NCI-H460 (cell line): ENCODE measurements at regions not wholly inside any gene's neighbourhood (a gene's known extent, or its start where the extent isn't known, plus 50 kb on each side); places are given as distances from the start of the nearest gene placed in this dataset.
"Not testable (repeated sequence)": the region's sequence is repeated elsewhere in the genome, so short reads cannot be mapped to it uniquely, and the experiment has no call there.

Source experiments
- DNase-seq: peaks from one replicate; pipeline ENCODE4 v3.0.0-alpha.2; 2016; ENCODE audit warnings: low read depth; ENCODE audit errors: extremely low read depth

- no peak for DNase-seq
Measured at GRCh38 chr12:73180734-73181133, 908.6 kb downstream of the TRHDE start.

DNA sequence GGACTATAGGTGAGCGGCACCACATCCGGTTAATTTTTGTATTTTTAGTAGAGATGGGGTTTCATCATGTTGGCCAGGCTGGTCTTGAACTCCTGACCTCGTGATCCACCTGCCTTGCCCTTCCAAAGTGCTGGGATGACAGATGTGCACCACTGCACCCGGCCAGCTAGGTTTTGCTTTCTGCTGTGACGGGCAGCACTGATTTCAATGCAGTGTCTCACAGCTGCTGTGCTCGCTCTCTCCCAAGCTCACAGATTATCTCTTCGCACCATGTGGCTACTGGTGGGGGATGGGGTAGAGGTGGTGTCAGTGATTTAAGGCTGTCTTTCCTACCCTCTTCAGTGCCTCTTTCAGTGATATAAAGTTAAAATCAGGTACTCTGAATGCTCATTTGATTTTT, 909.1 kb downstream of the TRHDE start:
- DNase-seq: no peak

GRCh38 chr12:73185403-73185802, 913.2 kb downstream of the TRHDE start:
- DNase-seq: no peak

DNA sequence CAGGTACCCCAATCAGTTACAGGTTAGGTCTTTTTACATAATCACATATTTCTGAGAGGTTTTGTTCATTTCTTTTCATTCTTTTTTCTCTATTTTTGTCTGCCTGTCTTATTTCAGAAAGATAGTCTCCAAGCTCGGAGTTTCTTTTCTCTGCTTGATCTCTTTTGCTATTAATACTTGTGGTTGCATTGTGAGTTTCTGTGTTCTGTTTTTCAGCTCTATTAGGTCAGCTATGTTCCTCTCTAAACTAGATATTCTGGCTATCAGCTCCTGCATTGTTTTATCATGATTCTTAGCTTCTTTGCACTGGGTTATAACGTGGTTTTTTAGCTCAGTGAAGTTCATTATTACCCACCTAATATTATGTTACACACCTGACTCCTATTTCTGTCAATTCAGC, 914.1 kb downstream of the TRHDE start:
- no peak for DNase-seq

DNA sequence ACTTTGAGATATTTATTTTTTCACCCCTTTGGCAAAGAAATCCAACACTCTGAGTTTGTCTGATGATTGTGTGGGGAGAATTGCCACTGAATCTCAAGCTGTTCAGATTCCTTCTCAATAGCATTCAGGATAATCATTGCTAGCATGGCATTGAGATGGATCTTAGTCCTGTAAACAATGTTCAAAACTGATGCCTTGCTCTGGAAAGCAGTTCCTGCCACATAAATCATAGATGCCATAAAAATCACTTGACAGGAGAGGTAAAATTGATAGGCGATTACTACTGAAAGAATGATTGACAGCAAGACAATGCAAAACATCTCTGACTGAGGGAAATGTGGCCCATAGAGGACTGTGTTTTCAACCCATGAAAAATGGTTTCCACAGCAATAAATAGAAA, 915.6 kb downstream of the TRHDE start:
- DNase-seq: no peak

DNA sequence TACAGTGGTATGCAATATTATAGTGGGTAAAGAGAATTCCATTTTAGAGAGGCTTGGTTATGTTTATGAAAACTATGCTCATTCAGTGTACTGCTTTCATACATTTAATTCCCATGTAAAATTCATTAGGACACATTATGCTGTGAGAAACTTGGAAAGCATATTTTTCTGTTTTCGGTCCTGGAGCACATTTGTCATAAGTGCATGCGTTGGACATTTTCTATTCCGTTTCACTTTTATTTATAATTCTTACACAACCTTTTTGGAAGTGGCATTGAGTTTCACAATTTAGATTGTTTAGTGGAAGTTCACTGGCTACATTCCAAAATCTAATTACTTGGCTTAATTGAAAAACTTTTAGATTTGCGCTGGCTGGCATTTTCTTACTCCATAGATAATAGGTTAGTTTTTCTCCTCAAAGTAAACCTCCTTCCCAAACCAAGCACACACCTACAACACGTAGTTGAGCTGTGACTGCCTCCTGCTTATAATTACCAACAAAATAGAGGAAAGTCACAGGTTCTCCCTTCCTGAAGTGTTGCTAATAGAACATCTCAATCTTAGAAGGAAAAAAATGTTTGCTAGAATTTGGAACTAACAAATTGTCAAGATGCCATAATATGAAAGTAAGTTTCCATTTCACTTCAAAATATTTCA, 938.5 kb downstream of the TRHDE start:
- no peak for DNase-seq

- no peak for DNase-seq
Measured at GRCh38 chr12:73220951-73221350, 948.8 kb downstream of the TRHDE start.

GRCh38 chr12:73221398-73221797, 949.2 kb downstream of the TRHDE start:
- DNase-seq: no peak

GRCh38 chr12:73221836-73222235, 949.7 kb downstream of the TRHDE start:
- no peak for DNase-seq

- DNase-seq: no peak
Measured at GRCh38 chr12:73225371-73225937, 953.3 kb downstream of the TRHDE start.

GRCh38 chr12:73225941-73226340, 953.8 kb downstream of the TRHDE start:
- DNase-seq: no peak

GRCh38 chr12:73226593-73226992, 954.4 kb downstream of the TRHDE start:
- DNase-seq: no peak

DNA sequence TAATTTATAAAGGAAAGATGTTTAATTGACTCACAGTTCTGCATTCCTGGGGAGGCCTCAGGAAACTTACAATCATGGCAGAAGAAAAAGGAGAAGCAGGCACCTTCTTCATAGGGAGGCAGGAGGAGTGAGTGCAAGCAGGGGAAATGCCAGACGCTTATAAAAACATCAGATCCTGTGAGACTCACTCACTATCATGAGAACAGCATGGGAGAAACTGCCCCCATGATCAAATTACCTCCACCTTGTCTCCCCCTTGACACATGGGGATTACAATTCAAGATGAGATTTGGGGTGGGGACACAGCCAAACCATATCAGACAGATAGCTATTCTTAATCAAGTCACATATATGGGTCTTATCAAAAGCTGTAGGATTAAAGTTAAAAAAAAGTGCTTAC, 956.7 kb downstream of the TRHDE start:
- DNase-seq: not testable (repeated sequence)

DNA sequence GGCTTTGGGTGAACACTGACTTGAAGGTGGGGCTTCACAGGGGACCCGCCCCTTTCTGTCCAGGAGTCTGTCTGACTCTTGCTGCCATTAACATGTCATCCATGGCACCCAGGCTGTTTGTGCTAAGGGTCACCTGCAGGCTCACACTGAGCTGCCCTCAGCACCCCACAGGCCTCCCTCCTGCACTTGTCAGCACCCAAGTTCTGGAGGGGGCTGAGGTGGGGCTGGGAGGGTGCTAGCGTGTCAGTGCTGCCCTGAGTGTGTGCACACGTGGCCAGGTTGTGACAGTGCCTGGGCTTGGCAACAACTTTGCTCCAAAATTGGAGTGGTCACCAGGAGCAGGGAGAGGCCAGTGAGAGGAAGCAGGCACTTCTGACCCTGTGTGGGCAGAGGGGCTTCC, 963.2 kb downstream of the TRHDE start:
- no peak for DNase-seq

- DNase-seq: no peak
Measured at GRCh38 chr12:73240110-73240509, 967.9 kb downstream of the TRHDE start.

GRCh38 chr12:73262788-73263381, 990.7 kb downstream of the TRHDE start:
- DNase-seq: no peak

DNA sequence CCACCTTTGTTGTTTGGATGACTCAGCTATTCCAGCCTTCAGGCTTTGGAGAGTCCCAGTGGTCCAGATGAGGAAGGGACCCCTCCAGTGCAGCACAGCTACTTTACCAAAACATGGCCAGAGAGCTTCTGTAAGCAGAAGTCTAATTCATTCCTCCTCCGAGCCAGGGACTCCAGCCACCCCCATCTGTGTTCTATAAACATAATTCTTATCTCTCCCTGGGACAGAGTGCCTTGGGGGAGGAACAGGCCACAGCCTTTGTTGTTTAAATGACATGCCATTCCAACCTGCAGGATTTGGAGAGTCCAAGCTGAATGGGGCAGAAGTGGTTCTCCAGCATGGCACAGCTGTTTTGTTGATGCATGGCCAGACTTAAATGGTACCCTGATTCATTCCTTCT, 994.0 kb downstream of the TRHDE start:
- DNase-seq: no peak

DNA sequence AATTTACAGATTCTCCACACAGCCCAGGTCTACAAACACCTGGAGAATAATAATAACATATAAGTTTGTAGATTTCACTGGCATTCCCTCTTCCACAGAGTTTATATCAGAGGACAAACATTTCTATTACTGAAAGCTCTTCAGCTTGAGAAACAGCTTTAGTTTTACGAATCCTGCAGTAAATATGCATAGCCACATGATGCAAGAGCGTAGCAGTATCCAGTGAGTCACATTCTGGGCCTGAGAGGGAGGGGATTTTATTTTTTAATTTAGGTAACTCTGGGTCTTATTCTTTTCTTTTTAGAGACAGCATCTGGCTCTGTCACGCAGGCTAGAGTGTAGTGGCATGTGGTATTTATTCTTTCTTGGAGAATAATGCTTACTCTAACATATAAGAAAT, 1002.8 kb downstream of the TRHDE start:
- DNase-seq: no peak

- DNase-seq: no peak
Measured at GRCh38 chr12:73277971-73278370, 1005.8 kb downstream of the TRHDE start.

- no peak for DNase-seq
Measured at GRCh38 chr12:73301530-73301929, 1029.4 kb downstream of the TRHDE start.

- no peak for DNase-seq
Measured at GRCh38 chr12:73307260-73307659, 1035.1 kb downstream of the TRHDE start.

DNA sequence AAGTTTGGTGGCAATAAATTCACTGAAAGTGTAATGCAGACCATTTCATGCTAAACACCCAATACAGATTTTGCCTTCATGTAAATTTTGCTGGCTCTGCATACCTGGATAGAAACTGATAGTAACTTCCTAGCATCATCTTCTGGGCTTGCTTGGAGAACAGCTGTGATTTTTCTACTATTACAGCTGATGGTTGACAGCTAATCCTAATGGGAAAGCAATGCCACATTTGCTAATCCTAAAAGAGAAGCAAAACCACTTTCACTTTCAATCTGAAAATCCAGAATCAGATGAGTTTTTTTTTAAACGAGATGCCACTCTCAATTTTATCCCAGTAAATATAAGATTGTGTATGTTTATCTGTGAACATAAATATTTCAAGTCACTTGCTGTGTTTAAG, 1035.9 kb downstream of the TRHDE start:
- DNase-seq: no peak

DNA sequence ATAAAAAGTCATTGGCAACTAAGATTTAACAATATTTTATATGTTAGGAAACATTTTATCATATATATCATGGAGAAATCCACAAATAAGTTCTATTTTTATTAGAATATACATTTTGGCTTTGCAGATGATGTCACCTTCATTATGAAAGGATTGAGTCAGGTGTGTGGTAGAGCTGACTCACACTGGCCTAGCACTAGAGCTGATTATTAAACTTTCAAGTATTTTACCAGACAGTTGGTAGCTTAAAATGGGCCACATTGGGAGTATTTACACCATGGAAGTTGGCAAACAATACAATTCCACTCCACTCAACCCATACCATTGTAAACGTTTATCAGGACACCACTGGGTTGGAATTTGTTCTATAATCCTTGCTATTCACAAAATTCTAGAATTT, 1036.6 kb downstream of the TRHDE start:
- no peak for DNase-seq
